Prostate gland (tissue), 2 donors: ENCODE measurements at regions not wholly inside any gene's neighbourhood (a gene's known extent, or its start where the extent isn't known, plus 50 kb on each side); places are given as distances from the start of the nearest gene placed in this dataset.

Experiments used
- CTCF ChIP-seq, 4 experiments: fragments of 200-600 bp in 2 of 4; fragments of 450-650 bp in 2 of 4; sonication (generic) in 2 of 4; IDR thresholded peaks; 1 replicate in 3 of 4; 2 replicates in 1 of 4; pipeline ENCODE4 v1.5.1; 2016 to 2019; ENCODE audit warnings: antibody characterized with exemption in 4 of 4, mild to moderate bottlenecking in 2 of 4, moderate library complexity in 2 of 4
- POLR2A ChIP-seq: fragments of 450-650 bp; IDR thresholded peaks from one replicate; pipeline ENCODE4 v1.6.1; 2016; ENCODE audit warnings: antibody characterized with exemption, mild to moderate bottlenecking
- POLR2AphosphoS5 ChIP-seq: sonication (generic); formaldehyde crosslinking; IDR thresholded peaks from one replicate; pipeline ENCODE4 v1.6.1; 2017; ENCODE audit warnings: antibody characterized with exemption

- TF ChIP-seq CTCF (IDR thresholded peaks at IDR 0.05) (no peak), POLR2AphosphoS5 (no peak), POLR2A (no peak)
Measured at GRCh38 chr9:16276866-16277265, 593.6 kb downstream of the BNC2 start.
